ENCODE measurements at regions not wholly inside any gene's neighbourhood (a gene's known extent, or its start where the extent isn't known, plus 50 kb on each side); places are given as distances from the start of the nearest gene placed in this dataset.

DNA sequence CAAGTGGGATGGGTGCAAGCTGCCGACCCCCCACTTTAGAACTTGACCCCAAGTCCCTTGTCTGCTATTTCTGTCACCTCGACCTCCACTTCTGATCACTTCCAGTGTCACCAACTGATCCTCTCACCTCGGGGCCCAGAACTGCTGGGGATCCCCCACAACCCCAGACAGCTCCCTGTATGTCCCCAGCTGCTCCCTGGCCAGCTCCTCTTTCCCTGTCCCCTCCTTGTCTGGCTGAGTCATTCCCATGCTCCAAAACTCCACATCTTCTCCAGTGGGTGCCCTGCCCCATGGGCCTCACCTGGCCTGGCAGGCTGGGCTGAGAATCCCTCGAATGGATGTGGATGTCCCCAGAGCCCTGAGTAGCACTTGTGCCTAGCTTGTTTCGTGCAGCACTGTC is 154.3 kb upstream of the PCBD1 start:
- TF ChIP-seq, protein P1, sequence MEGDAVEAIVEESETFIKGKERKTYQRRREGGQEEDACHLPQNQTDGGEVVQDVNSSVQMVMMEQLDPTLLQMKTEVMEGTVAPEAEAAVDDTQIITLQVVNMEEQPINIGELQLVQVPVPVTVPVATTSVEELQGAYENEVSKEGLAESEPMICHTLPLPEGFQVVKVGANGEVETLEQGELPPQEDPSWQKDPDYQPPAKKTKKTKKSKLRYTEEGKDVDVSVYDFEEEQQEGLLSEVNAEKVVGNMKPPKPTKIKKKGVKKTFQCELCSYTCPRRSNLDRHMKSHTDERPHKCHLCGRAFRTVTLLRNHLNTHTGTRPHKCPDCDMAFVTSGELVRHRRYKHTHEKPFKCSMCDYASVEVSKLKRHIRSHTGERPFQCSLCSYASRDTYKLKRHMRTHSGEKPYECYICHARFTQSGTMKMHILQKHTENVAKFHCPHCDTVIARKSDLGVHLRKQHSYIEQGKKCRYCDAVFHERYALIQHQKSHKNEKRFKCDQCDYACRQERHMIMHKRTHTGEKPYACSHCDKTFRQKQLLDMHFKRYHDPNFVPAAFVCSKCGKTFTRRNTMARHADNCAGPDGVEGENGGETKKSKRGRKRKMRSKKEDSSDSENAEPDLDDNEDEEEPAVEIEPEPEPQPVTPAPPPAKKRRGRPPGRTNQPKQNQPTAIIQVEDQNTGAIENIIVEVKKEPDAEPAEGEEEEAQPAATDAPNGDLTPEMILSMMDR (IDR thresholded peaks at IDR 0.05), result no peak
- TF ChIP-seq POLR2A (IDR thresholded peaks at IDR 0.05), result no peak

All from upper lobe of left lung (tissue), 4 donors.